BE2C (cell line): ENCODE measurements at regions not wholly inside any gene's neighbourhood (a gene's known extent, or its start where the extent isn't known, plus 50 kb on each side); places are given as distances from the start of the nearest gene placed in this dataset.

Source experiments
- DNase-seq: peaks from one replicate; pipeline ENCODE4 v3.0.0-alpha.2; 2020
- H3K27me3 ChIP-seq: fragments of 250-450 bp; sonication (Bioruptor Pico); 2 replicates; pipeline ENCODE4 v1.5.1; 2020; ENCODE audit warnings: mild to moderate bottlenecking
- H3K36me3 ChIP-seq: fragments of 250-450 bp; sonication (Bioruptor Pico); 2 replicates; pipeline ENCODE4 v1.5.1; 2020; ENCODE audit warnings: mild to moderate bottlenecking
- H3K4me1 ChIP-seq: fragments of 250-450 bp; sonication (Bioruptor Pico); 2 replicates; pipeline ENCODE4 v1.5.1; 2020
- H3K4me3 ChIP-seq: 2 replicates; pipeline ENCODE4 v1.5.1; 2011; ENCODE audit warnings: low read depth, low read length
- H3K9me3 ChIP-seq: fragments of 250-450 bp; sonication (Bioruptor Pico); 2 replicates; pipeline ENCODE4 v1.5.1; 2020
- TF ChIP-seq, protein P1 (sequence below): IDR thresholded peaks from 2 replicates; pipeline ENCODE4 v1.5.1; 2012; ENCODE audit warnings: mild to moderate bottlenecking, low read depth, low read length

DNA sequence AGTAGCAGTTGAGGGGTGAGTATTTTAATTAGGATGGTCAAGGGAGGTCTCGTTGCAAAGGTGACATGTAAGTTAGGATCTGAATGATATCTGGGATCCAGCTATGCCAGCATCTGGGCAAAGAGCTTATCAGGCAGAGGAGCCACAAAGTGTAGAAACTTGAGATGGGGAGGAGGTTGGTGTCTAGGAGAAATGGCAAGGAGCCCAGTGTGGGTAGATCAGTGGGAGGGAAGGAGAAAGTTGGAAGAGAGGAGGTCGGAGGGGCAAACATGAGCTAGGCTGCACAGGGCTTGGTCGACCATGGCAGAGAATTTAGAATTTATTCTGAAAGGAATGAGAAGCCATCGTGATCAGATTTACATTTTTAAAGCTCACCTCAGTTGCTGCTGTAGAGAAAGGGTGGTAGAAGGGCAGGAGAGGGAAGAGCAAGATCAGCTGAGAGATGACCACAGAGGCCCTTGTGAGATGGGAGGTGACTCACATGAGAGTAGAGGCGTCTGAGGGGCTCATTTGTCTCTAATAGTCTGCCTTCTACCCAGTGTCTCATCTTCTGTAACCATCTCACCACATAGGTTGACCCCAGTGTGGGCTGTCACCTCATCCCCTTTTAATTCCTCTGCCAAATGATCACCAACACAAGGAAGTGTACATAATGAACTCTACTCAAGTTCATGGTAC lies 170.0 kb downstream of the ETAA1 start:
- DNase-seq: no peak
- Histone ChIP-seq H3K4me1 (peaks cover 2% of the 10 kb centered on the region; the same call in 1 of the 2 replicates), H3K36me3 (no peaks in the 10 kb centered on the region), H3K4me3 (no peak overlapping the region), H3K27me3 (no peaks in the 10 kb centered on the region), H3K9me3 (no peaks in the 10 kb centered on the region)
- TF ChIP-seq, protein P1, sequence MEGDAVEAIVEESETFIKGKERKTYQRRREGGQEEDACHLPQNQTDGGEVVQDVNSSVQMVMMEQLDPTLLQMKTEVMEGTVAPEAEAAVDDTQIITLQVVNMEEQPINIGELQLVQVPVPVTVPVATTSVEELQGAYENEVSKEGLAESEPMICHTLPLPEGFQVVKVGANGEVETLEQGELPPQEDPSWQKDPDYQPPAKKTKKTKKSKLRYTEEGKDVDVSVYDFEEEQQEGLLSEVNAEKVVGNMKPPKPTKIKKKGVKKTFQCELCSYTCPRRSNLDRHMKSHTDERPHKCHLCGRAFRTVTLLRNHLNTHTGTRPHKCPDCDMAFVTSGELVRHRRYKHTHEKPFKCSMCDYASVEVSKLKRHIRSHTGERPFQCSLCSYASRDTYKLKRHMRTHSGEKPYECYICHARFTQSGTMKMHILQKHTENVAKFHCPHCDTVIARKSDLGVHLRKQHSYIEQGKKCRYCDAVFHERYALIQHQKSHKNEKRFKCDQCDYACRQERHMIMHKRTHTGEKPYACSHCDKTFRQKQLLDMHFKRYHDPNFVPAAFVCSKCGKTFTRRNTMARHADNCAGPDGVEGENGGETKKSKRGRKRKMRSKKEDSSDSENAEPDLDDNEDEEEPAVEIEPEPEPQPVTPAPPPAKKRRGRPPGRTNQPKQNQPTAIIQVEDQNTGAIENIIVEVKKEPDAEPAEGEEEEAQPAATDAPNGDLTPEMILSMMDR: no peak

DNA sequence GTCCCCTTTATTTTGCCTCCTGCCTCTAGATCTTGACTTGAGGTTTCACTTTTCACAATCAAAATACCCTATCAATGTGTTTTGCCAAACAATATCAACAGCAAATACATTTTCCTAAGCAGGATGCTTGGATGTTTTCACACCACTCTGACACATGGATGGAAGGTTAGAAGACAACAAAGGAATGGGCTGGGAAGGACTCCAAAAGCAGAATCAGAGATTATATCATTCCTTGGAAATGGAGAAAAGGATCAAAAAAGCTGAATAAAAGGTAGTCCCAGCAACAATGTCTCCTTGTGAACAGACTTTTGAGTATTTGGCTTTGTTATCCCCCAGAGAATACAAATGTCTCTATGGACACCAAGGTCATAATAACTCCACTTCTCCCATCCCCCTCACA lies 170.8 kb downstream of the ETAA1 start:
- Histone ChIP-seq H3K4me3 (no peak overlapping the region), H3K4me1 (no peaks in the 10 kb centered on the region), H3K36me3 (no peaks in the 10 kb centered on the region), H3K27me3 (no peaks in the 10 kb centered on the region), H3K9me3 (no peaks in the 10 kb centered on the region)
- no peak for DNase-seq
- TF ChIP-seq, protein P1: no peak

DNA sequence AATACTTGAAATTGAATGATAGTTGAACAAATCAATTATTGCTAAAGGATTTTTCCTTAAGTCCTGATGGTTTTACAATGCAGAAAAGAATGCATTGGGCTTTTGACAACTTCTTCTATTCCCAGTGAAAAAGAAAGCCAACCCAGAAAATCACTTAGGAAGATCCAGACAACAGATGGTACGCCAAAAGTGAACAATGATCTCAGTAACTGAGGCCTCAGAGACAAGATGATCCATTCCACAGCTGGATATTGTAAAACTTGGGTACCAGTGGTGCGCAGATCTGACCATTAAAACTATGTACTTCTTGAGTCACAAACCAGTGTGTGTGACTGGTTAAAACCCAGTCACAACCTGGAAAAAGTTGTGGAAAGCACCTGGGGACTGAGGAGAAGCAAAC lies 173.5 kb downstream of the ETAA1 start:
- Histone ChIP-seq H3K9me3 (no peaks in the 10 kb centered on the region), H3K27me3 (no peaks in the 10 kb centered on the region), H3K4me1 (no peaks in the 10 kb centered on the region), H3K36me3 (no peaks in the 10 kb centered on the region), H3K4me3 (no peak overlapping the region)
- no peak for DNase-seq
- TF ChIP-seq, protein P1: no peak

DNA sequence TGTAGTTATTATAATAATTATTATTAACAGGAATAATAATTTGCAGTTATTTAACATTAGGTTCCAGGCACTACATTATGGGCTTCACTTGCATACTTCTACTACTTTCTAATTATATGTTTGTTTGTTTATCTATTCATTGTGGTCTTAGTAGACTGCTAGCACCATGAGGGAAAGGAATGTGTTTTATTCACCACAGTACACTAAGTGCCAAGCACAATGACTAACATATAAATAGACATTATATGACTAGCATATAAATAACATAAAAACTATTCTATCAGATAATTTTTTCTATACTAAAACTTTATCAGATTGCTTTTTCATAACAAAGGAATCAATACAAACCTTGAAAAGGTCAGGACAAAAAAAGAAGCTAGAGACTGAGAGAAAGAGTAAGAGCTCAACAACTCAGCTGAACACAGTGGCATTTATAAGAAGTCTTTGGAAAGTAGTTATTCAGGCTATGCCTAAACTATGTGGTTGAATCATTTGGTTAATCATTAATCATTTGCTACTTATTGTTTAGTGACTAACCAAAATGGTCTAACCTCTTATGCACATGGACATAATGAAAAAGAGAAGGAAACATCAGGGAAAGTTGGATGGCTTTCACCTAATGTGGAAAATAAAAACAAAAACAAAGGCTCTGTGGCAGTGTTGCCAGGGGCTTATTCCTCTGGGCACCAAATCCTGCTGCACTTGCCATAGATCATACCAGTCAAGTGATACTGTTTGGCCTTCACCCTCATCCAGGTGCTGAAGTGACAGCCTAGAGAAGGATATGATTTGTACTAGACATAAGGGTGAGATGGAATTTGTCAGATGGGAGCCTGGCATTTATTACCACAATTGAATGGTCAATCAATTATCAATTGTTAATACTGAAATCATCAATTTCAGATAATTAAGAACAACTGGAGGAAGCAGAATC lies 174.9 kb downstream of the ETAA1 start:
- H3K4me3 ChIP-seq: no peak overlapping the region
- TF ChIP-seq, protein P1: no peak
- no peak for DNase-seq

DNA sequence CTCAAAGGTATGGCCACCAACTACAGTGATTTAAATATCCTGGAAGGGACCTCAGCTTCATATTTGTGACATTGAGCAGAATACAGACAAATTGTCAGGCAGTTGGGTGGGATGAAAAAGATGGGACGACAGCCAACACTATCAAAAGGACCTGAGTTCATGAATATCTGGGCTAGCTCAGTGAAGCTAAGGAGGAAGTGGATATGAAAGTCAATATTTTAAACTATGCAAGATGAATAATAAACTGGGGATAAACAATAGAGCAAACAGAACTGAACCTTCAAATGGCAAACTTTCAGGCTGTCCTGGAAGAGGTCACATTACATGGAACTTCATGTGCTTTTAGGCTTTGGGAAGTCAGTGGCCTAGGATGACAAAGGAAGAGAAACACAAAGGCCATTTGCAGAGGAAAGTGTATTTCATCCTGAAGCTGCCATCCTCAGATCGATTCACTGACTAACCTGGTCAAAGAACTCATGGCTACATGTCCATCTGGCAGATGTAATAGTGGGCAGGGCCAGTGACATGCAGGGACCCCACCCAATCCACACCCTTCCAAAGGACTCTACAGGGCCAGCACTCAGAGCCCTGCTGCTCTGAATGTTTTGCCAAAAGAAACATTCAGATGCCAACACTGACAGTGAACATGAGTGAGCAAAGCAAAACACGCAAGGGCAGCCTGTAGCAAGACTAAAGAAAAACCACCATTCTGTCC lies 175.7 kb downstream of the ETAA1 start:
- H3K4me1 ChIP-seq: no peaks in the 10 kb centered on the region
- TF ChIP-seq, protein P1: no peak

More for the DNA sequence above, 174.9 kb downstream of the ETAA1 start:
- Histone ChIP-seq H3K9me3 (no peaks in the 10 kb centered on the region), H3K27me3 (no peaks in the 10 kb centered on the region), H3K4me1 (no peaks in the 10 kb centered on the region), H3K36me3 (no peaks in the 10 kb centered on the region)

More for the DNA sequence above, 175.7 kb downstream of the ETAA1 start:
- no peak for DNase-seq
- no peak overlapping the region for H3K4me3 ChIP-seq
- no peaks in the 10 kb centered on the region for H3K36me3 ChIP-seq
- no peaks in the 10 kb centered on the region for H3K9me3 ChIP-seq
- no peaks in the 10 kb centered on the region for H3K27me3 ChIP-seq
